HEK293T (cell line): ENCODE measurements at regions not wholly inside any gene's neighbourhood (a gene's known extent, or its start where the extent isn't known, plus 50 kb on each side); places are given as distances from the start of the nearest gene placed in this dataset.

Source experiments
- ARNT ChIP-seq: fragments of 450-650 bp; IDR thresholded peaks from 2 replicates; pipeline ENCODE4 v1.6.1; 2017; ENCODE audit warnings: mild to moderate bottlenecking
- BHLHE40 ChIP-seq: fragments of 450-650 bp; IDR thresholded peaks from 2 replicates; pipeline ENCODE4 v1.6.1; 2016; ENCODE audit warnings: mild to moderate bottlenecking, moderate library complexity, borderline replicate concordance
- FOXK2 ChIP-seq: fragments of 450-650 bp; IDR thresholded peaks from 2 replicates; pipeline ENCODE4 v1.6.1; 2016; ENCODE audit warnings: mild to moderate bottlenecking
- HDGF ChIP-seq: fragments of 450-650 bp; IDR thresholded peaks from 2 replicates; pipeline ENCODE4 v1.6.1; 2017; ENCODE audit warnings: antibody characterized with exemption, borderline replicate concordance
- SP1 ChIP-seq: fragments of 450-650 bp; IDR thresholded peaks from 2 replicates; pipeline ENCODE4 v1.6.1; 2017

- TF ChIP-seq BHLHE40, result no peak
- TF ChIP-seq SP1, result no peak
- no peak for TF ChIP-seq FOXK2
- TF ChIP-seq ARNT, result no peak
- TF ChIP-seq HDGF, result no peak
Measured at GRCh38 chr4:137454767-137455166, 77.5 kb downstream of the PCDH18 start.
